ENCODE measurements at regions not wholly inside any gene's neighbourhood (a gene's known extent, or its start where the extent isn't known, plus 50 kb on each side); places are given as distances from the start of the nearest gene placed in this dataset.

DNA sequence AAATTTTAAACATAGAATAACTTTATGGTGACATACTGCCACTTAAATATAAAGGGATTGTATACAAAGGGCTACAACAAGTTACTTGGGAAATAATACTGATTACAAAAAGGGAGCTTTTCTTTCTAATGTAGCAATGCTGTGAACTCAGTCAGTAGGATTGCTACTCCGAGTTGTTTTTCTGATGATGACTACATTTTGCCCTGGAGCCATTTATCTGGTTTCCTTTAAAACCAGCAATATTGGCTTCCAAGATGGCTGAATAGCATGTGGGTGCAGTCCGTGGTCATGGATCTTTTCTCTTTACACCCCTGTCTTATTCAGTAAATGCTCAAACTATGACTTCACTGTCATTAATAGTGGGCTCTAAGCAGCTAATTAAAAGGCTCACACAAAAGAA is 92.6 kb upstream of the NEK7 start:
- H3K9me3 Mint-ChIP-seq, result no peaks in the 10 kb centered on the region
- no CpG with 5 or more reads among the region's 2 CpGs for WGBS (ENCODE audit: extremely low coverage, insufficient read length, low lambda C conversion rate)
- H3K27ac ChIP-seq (ENCODE audit: insufficient read length, low read depth, low read length), result no peak overlapping the region

More for the DNA sequence above, 92.6 kb upstream of the NEK7 start:
- no peaks in the 10 kb centered on the region for H4K20me1 ChIP-seq (ENCODE audit: control insufficient read depth, insufficient read depth, insufficient read length)
- no peak overlapping the region for H3T11ph ChIP-seq (ENCODE audit: low read length)
- no peak overlapping the region for H4K91ac ChIP-seq (ENCODE audit: insufficient read length, low read depth, low read length)
- no peak overlapping the region for H2BK12ac ChIP-seq (ENCODE audit: insufficient read length, low read depth, low read length)
- H3K4me1 ChIP-seq (ENCODE audit: insufficient read depth, low read length), result no peaks in the 10 kb centered on the region
- no peaks in the 10 kb centered on the region for H3K36me3 Mint-ChIP-seq (ENCODE audit: insufficient read depth in 1 of 3, low read depth in 3 of 3)
- H2BK20ac ChIP-seq (ENCODE audit: low read depth, low read length, poor library complexity, severe bottlenecking), result no peak overlapping the region
- DNase-seq, result no peak
- TF ChIP-seq, protein P1, sequence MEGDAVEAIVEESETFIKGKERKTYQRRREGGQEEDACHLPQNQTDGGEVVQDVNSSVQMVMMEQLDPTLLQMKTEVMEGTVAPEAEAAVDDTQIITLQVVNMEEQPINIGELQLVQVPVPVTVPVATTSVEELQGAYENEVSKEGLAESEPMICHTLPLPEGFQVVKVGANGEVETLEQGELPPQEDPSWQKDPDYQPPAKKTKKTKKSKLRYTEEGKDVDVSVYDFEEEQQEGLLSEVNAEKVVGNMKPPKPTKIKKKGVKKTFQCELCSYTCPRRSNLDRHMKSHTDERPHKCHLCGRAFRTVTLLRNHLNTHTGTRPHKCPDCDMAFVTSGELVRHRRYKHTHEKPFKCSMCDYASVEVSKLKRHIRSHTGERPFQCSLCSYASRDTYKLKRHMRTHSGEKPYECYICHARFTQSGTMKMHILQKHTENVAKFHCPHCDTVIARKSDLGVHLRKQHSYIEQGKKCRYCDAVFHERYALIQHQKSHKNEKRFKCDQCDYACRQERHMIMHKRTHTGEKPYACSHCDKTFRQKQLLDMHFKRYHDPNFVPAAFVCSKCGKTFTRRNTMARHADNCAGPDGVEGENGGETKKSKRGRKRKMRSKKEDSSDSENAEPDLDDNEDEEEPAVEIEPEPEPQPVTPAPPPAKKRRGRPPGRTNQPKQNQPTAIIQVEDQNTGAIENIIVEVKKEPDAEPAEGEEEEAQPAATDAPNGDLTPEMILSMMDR (conservative IDR thresholded peaks at IDR 0.05), result no peak
- H3K18ac ChIP-seq (ENCODE audit: insufficient read length, low read depth, low read length), result no peak overlapping the region
- no peak overlapping the region for H3K9ac ChIP-seq (ENCODE audit: extremely low read depth, insufficient read length, low read length)
- H3K27me3 Mint-ChIP-seq (ENCODE audit: low read depth), result no peaks in the 10 kb centered on the region
- H3K23ac ChIP-seq (ENCODE audit: insufficient read length, low read depth, low read length), result no peak overlapping the region
- no peak overlapping the region for H3K4me2 ChIP-seq (ENCODE audit: insufficient read depth, insufficient read length, low read length)
- no peak overlapping the region for H2BK5ac ChIP-seq (ENCODE audit: insufficient read length, low read length)
- no peak overlapping the region for H2BK15ac ChIP-seq (ENCODE audit: low read depth, low read length)
- no peak overlapping the region for H3K4me3 Mint-ChIP-seq
- no peaks in the 10 kb centered on the region for H3K9me3 ChIP-seq (ENCODE audit: control insufficient read depth, low read depth, low read length)
- no peak overlapping the region for H3K56ac ChIP-seq (ENCODE audit: insufficient read length, low read depth, low read length)
- H3K79me2 ChIP-seq (ENCODE audit: insufficient read depth, low read length), result no peaks in the 10 kb centered on the region
- H3K23me2 ChIP-seq (ENCODE audit: insufficient read length, low read depth, low read length, poor library complexity, severe bottlenecking), result no peaks in the 10 kb centered on the region
- no peaks in the 10 kb centered on the region for H3K27me3 ChIP-seq (ENCODE audit: insufficient read depth, low read length)
- no peak overlapping the region for H2AK5ac ChIP-seq (ENCODE audit: insufficient read length, low read length)
- no peak overlapping the region for H3K4ac ChIP-seq (ENCODE audit: low read depth, low read length)
- 0 out of 4 replicates have a peak, but pooled peaks cover 2 to 4% of the 10 kb centered on the region in 2 experiments for H3K4me1 Mint-ChIP-seq
- H4K5ac ChIP-seq (ENCODE audit: insufficient read length, low read depth, low read length), result no peak overlapping the region
- no peak overlapping the region for H2AFZ ChIP-seq (ENCODE audit: low read length)
- H3K27ac Mint-ChIP-seq, result no peak overlapping the region
- H4K8ac ChIP-seq (replicated peaks; ENCODE audit: insufficient read length, low read depth, low read length), result no peak overlapping the region
- no peak overlapping the region for H3K14ac ChIP-seq (ENCODE audit: insufficient read depth, low read length)
- no peak overlapping the region for H2BK120ac ChIP-seq (ENCODE audit: low read depth, low read length, poor library complexity, severe bottlenecking)
- H3K79me1 ChIP-seq (ENCODE audit: insufficient read depth, low read depth, low read length, poor library complexity, severe bottlenecking), result no peaks in the 10 kb centered on the region
